ENCODE measurements at regions not wholly inside any gene's neighbourhood (a gene's known extent, or its start where the extent isn't known, plus 50 kb on each side); places are given as distances from the start of the nearest gene placed in this dataset.

- TF ChIP-seq CTCF (IDR thresholded peaks at IDR 0.05; ENCODE audit: insufficient read depth, low read length) (no peak), GABPA (IDR thresholded peaks at IDR 0.05; ENCODE audit: low read depth) (no peak), REST (IDR thresholded peaks at IDR 0.05; ENCODE audit: insufficient replicate concordance, low read depth) (no peak), SPI1 (IDR thresholded peaks at IDR 0.05; ENCODE audit: borderline replicate concordance, low read depth) (no peak)
Observed at GRCh38 chr2:121868652-121869051, 113.2 kb downstream of the TSN start.

All from HL-60 (cell line).